ENCODE measurements at regions not wholly inside any gene's neighbourhood (a gene's known extent, or its start where the extent isn't known, plus 50 kb on each side); places are given as distances from the start of the nearest gene placed in this dataset.

- TF ChIP-seq, protein P1, sequence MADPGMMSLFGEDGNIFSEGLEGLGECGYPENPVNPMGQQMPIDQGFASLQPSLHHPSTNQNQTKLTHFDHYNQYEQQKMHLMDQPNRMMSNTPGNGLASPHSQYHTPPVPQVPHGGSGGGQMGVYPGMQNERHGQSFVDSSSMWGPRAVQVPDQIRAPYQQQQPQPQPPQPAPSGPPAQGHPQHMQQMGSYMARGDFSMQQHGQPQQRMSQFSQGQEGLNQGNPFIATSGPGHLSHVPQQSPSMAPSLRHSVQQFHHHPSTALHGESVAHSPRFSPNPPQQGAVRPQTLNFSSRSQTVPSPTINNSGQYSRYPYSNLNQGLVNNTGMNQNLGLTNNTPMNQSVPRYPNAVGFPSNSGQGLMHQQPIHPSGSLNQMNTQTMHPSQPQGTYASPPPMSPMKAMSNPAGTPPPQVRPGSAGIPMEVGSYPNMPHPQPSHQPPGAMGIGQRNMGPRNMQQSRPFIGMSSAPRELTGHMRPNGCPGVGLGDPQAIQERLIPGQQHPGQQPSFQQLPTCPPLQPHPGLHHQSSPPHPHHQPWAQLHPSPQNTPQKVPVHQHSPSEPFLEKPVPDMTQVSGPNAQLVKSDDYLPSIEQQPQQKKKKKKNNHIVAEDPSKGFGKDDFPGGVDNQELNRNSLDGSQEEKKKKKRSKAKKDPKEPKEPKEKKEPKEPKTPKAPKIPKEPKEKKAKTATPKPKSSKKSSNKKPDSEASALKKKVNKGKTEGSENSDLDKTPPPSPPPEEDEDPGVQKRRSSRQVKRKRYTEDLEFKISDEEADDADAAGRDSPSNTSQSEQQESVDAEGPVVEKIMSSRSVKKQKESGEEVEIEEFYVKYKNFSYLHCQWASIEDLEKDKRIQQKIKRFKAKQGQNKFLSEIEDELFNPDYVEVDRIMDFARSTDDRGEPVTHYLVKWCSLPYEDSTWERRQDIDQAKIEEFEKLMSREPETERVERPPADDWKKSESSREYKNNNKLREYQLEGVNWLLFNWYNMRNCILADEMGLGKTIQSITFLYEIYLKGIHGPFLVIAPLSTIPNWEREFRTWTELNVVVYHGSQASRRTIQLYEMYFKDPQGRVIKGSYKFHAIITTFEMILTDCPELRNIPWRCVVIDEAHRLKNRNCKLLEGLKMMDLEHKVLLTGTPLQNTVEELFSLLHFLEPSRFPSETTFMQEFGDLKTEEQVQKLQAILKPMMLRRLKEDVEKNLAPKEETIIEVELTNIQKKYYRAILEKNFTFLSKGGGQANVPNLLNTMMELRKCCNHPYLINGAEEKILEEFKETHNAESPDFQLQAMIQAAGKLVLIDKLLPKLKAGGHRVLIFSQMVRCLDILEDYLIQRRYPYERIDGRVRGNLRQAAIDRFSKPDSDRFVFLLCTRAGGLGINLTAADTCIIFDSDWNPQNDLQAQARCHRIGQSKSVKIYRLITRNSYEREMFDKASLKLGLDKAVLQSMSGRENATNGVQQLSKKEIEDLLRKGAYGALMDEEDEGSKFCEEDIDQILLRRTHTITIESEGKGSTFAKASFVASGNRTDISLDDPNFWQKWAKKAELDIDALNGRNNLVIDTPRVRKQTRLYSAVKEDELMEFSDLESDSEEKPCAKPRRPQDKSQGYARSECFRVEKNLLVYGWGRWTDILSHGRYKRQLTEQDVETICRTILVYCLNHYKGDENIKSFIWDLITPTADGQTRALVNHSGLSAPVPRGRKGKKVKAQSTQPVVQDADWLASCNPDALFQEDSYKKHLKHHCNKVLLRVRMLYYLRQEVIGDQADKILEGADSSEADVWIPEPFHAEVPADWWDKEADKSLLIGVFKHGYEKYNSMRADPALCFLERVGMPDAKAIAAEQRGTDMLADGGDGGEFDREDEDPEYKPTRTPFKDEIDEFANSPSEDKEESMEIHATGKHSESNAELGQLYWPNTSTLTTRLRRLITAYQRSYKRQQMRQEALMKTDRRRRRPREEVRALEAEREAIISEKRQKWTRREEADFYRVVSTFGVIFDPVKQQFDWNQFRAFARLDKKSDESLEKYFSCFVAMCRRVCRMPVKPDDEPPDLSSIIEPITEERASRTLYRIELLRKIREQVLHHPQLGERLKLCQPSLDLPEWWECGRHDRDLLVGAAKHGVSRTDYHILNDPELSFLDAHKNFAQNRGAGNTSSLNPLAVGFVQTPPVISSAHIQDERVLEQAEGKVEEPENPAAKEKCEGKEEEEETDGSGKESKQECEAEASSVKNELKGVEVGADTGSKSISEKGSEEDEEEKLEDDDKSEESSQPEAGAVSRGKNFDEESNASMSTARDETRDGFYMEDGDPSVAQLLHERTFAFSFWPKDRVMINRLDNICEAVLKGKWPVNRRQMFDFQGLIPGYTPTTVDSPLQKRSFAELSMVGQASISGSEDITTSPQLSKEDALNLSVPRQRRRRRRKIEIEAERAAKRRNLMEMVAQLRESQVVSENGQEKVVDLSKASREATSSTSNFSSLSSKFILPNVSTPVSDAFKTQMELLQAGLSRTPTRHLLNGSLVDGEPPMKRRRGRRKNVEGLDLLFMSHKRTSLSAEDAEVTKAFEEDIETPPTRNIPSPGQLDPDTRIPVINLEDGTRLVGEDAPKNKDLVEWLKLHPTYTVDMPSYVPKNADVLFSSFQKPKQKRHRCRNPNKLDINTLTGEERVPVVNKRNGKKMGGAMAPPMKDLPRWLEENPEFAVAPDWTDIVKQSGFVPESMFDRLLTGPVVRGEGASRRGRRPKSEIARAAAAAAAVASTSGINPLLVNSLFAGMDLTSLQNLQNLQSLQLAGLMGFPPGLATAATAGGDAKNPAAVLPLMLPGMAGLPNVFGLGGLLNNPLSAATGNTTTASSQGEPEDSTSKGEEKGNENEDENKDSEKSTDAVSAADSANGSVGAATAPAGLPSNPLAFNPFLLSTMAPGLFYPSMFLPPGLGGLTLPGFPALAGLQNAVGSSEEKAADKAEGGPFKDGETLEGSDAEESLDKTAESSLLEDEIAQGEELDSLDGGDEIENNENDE (IDR thresholded peaks at IDR 0.05; ENCODE audit: insufficient replicate concordance, low read length) = no peak
- no peak for TF ChIP-seq TAF7 (optimal IDR thresholded peaks at IDR 0.05; ENCODE audit: borderline replicate concordance, low read depth, low read length)
- TF ChIP-seq, protein P2, sequence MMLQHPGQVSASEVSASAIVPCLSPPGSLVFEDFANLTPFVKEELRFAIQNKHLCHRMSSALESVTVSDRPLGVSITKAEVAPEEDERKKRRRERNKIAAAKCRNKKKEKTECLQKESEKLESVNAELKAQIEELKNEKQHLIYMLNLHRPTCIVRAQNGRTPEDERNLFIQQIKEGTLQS (IDR thresholded peaks at IDR 0.05; ENCODE audit: insufficient read depth, low read depth, low read length) = no peak
- no peak for TF ChIP-seq KDM4A (IDR thresholded peaks at IDR 0.05; ENCODE audit: low read depth, low read length, severe bottlenecking)
Measured at GRCh38 chr20:47419953-47420514, 63.5 kb upstream of the ZMYND8 start (continued).
